Colon (tissue), 2 donors: ENCODE measurements at regions not wholly inside any gene's neighbourhood (a gene's known extent, or its start where the extent isn't known, plus 50 kb on each side); places are given as distances from the start of the nearest gene placed in this dataset.

Experiments used
- FAIRE-seq: peaks from 2 replicates; lab custom pipeline; 2012; peaks lifted over from hg19 to GRCh38; lab: Jason Lieb, UNC
- donor health status: control.
- donor health status: control.

DNA sequence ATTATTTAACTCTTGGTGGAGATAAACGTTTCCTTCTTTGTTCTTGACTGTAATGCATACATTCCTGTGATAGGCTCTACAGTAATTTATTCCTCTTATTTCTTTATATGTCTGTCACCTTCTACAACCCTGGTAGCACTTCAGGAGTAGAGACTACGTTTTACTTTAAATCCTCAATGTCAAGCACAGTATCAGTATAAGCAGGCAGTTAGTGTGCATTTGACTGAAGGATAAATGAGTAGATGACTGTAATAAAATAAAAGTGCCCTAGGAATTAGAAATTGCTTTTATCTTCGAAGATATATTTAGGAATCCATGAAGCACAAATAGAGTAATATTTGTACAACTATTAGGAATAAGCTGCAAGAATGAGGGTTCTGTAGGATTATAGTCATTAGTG is 599.6 kb upstream of the PRMT6 start:
- no peak for FAIRE-seq

DNA sequence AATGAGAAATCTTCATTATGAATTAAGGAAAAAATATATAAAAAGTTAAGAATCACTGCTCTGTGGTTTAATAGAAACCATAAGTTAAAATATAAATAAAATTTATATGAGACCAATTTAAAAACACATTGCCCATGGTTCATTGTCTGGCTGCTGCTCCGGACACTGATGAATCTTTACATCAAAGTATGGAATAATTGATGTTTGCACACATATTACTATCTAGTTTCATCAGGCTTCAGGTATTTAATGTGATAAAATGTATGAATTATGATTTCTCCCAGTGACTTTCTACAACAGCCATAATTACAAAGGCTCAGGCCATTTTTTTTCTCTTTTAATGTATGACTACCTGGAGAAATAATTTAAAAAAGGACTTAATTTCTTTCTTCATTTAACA is 599.1 kb upstream of the PRMT6 start:
- FAIRE-seq, result no peak

DNA sequence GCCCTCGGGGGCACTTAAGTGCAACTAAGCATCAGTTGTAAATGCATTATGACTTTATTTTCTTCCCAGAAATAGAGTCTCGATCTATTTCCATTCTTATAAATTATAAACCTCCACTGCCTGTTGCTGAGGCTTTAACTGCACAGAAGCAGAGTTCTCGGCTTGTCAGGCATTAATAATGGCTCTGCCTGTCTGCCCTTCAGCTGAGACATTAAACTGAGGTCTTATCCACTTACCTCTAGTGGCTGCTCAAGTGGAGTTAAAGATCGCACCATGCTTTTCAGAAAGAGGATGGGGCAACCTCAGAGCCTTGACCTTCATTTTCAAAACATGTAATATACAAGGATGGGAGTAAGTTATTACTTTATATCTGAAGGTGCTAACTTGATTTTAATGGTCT is 597.6 kb upstream of the PRMT6 start:
- FAIRE-seq, result no peak

DNA sequence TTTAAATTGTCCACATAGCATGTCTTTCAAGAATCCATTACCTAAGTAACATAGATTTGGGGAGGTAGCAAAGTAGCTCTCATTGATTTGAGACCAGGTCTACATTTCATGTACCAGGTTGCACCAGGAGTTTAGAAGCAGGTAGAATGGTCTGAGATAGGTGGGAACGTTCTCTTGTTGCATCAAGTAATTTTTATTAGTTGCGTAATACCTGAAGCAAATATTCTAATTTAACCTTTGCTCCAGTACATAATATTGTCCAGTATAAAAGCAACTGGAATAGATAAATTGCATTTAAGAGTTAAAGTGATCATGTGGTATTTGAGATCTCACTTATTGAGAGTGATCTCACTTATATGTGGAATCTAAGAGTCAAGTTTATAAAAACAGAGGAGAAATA is 597.1 kb upstream of the PRMT6 start:
- no peak for FAIRE-seq

DNA sequence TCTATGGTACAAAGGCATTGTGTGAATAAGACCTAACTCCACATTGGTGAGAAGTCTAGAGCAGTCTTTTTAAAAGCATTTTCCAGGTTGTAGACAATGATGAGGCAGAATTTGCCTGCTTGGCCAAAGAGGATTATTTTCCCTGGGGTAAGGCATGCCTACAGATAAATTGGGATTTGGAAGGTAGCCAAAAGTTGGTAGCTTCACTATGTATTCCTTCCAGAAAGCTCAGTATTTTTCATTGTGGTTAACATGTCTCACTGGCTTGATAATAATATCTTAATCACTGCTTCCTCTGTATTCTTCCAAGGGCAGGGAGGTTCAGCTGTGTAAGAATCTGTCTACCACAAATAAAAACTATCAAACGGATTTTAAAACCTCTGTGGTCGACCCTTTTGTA is 590.8 kb upstream of the PRMT6 start:
- FAIRE-seq, result no peak

DNA sequence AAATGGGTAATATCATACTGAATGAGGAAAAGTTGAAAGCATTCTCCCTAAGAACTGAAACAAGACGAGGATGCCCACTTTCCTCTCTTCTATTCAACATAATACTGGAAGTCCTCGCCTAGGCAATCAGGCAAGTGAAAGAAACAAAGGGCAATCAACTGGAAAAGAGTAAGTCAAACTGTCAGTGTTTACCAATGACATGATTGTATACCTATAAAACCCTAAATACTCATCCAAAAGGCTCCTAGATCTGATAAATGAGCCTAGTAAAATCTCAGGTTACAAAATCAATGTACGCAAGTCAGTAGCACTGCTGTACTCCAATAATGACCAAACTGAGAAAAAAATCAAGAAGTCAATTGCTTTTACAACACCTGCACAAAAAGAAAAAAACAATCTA is 575.8 kb upstream of the PRMT6 start:
- no peak for FAIRE-seq

DNA sequence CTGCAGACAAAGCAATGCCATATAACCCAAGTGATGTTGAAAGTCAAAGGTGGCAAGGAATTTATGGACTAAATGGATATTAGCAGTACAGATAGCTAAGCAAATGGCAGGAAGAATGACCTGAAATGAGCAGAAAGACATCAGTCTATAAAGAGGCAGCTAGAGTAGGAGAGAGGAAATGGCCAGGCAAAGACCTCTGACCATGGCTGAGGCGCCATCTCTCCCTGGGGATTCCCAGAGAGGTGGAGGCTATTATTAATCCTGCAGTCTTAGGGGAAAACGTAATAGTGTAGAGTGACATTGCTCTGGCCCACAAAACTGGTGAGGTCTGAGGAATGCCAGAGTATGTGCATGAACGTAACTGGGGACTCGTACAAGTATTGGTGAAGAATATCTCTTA is 563.6 kb upstream of the PRMT6 start:
- FAIRE-seq, result no peak

DNA sequence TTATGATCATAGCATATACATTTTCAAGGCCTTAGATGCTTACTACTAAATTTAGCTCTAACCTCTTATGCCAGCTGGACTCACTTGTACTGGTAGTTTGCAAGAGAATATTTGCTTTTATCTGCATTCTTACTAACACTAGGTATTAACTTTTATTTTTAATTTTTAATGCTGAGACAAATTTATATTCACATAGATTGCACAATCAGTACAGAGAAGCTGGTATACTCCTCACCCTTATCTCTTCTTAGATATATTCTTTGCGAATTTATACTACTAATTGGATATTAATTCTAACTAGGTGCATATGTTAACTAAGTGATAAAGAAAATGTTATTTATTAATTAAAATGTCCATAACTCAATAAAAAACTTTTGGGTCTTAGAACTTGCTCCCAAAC is 561.8 kb upstream of the PRMT6 start:
- no peak for FAIRE-seq

DNA sequence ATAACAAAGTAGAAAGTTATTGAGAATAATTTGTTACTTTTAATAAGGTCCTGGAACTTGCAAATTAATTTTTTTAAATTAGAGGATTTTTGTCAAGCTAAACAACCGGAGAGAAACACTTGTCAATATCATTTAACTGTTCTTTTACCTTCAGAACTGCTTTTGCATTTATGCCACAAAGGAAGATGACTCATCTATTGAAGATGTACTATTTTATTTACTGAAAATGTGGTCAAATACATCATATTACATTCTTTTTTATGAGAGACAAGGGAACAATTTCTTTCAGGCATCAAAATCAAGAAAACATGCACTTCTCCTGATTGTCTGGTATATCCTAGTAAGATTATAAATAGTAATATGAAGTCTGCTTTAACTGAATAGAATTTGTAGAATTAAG is 558.2 kb upstream of the PRMT6 start:
- no peak for FAIRE-seq

DNA sequence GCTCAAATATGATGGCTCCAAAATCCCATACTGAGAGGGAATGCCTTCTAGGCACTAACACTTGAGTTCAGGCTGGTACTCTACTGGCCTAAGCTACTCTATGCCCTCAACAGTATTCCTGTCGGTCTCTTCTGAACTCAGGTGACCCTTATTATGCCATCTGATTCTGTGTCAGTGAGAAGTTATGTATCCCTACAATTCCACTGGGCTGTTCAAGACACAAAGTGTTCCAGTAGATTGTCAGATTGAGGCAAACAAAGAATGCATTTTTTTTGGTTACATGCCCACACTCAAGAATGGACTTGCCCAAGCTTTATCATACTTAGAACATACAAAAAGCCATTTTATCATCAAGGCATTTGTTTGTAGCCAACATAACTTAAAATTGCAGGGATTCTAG is 553.8 kb upstream of the PRMT6 start:
- FAIRE-seq, result no peak

DNA sequence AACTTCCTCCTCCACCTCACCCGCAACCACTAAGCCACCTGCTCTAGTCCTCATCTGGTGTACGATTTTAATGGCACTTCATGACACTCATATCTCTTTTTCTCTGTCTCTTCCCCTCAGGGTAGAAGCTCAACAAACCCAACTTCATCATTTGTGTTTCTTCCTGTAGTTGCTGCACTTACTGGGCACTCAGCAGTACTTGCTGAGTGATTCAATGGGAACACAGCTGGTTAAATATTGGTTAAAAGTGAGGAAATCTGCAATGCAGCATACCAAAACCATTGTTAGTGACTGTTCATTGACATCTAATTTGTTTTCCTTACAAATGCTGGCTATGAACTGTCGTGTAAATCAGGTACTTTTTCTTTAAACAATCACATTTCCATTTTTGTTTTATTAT is 541.1 kb upstream of the PRMT6 start:
- FAIRE-seq, result no peak

DNA sequence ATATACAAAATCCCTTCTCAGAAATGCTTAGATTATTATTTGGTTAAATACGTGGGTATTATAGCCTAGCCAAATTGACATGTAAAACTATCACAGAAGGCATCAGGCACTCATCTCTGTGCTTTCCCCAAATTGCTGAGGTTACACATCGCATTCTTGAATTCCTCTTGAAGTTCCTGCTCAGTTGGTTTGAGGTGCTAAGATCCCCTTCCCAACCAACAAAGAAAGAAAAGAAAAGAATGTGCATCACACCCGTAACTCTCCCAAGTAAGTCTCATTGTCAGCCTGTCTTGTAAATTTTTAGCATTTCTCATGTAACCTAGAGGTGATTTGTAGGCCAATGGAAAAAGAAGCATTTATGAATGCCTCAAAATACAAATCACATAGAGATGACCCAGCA is 539.2 kb upstream of the PRMT6 start:
- no peak for FAIRE-seq

DNA sequence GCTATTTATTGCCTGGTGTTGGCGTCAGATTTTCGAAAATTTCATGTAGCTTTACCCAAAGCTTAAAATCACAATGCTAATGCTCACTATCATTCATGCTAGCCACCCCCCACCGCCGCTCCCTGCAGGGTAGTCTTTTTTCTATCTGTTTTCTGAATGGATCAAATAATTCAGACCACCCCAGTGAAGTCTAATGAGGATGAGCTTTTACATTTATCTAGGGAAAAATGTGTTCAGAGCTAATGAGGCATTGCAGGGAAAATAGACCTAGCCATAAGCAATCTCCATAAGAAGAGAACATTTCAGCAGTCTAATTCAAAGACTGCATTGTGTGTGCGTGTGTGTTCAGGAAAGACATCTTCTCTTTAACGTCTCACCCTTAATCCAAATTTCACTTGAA is 533.0 kb upstream of the PRMT6 start:
- no peak for FAIRE-seq

DNA sequence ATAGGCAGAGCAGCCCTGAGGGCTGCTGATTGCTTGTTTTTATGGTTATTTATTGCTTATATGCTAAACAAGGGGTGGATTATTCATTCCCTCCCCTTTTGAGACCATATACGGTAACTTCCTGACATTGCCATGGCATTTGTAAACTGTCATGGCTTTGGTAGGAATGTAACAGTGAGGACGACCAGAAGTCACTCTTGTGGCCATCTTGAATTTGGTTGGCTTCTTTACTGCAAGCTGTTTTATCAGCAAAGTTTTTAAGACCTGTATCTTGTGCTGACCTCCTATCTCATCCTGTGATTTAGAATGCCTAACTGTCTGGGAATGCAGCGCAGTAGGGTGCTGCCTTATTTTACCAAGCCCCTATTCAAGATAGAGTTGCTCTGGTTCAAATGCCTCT is 531.8 kb upstream of the PRMT6 start:
- no peak for FAIRE-seq

DNA sequence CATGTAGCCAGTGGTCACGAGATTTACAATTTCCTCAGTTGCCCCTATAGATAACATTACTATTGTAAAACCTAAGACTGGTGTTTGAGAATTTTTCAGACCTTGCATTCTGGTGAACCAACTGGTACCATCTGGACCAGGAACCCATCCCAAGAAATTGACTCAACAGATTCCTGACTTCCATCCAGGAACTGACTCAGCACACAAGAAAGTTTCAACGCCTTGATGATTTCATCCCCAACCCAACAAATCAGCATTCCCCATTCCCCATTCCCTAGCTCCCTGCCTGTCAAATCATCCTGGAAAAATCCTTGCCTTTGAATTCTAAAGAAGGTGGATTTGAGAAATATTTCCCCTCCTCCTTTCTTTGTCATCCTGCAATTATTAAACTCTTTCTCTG is 529.8 kb upstream of the PRMT6 start:
- FAIRE-seq, result no peak

DNA sequence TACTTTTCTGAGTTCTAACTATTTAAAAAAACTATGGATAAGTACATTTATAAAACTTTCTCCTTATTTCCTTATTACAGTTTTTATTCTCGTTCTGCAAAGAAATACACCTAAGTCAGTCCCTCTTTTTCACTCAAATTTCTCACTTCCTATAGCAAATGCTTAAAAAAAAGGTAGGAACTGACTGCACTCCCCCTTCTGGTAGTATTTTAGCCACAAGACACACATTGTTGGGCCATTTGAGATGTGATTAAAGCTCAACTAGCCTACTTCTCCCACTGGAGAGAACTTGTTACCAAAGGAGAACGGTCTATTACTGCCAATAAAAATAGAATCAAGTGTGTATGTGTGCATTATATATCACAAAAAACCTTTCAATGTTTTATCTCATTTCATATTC is 521.9 kb upstream of the PRMT6 start:
- FAIRE-seq, result no peak

DNA sequence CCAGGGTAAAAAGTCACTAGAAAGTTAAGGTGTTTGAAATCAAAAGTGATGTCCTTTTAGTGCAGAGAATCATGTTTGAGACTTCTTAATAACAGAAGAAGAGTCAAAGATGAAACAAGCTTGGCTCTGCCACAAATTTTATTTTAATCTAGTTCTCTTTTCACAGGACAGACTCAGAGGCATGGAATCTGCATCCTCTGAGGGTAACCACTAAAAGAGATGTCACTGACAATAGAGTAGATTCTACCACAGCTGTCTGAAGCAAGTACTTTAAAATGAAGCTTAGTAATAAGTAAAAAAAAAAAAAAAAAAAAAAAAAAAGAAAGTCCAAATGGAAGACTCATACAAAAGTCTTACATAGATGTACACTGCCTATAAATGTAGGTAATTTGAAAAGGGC is 519.7 kb upstream of the PRMT6 start:
- FAIRE-seq, result no peak

DNA sequence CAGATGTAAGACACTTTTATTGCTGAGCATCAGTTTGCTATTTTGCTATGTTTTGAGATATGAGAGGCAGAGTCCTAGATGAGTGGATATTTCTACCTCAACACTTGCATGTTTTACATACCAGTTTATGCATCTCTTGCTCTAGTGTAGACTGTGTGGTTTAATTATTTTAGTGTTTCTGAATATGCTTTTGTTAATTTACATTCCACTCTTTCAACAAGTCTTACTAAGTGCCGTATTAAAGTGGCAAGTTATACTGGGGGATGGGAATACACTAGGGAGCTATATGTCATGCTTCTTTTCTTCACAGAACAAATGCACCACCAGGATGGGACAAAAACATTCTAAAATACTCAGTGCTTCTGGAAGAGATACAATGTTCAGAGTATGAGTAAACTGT is 507.7 kb upstream of the PRMT6 start:
- no peak for FAIRE-seq

DNA sequence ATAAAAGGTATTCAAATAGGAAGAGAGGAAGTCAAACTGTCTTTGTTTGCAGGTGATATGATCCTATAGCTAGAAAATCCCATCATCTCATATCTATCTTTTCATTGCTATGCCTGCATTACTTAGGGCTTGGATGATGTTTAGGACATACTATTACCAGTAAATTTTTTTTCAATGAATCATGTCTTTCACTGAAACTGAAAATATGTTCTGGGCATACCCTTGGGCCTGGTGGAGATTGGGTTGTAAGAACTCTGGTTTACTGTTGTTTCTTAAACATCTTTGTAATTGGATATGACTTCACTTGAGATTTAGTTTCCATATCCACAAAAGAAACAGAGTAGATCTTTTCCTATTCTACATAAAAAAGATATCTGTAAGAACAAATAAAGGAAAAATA is 502.2 kb upstream of the PRMT6 start:
- no peak for FAIRE-seq

DNA sequence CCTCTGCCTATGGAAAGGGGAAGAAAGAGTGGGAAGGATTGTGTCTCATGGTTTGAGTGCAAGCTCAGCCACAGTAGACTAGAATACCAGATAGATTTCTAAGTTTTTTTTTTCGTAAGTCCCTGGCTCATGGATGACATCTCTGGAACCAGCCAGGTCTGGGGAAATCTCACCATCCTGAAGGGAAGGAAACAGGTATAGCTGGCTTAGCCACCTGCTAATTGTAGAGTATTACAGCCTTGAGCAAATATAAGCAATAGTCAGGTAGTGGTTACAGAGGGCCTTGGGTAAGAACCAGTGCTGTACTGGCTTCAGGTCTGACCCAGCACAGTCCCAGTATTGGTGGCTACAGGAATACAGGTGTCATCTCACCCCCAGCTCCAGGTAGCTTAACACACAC is 500.9 kb upstream of the PRMT6 start:
- no peak for FAIRE-seq

DNA sequence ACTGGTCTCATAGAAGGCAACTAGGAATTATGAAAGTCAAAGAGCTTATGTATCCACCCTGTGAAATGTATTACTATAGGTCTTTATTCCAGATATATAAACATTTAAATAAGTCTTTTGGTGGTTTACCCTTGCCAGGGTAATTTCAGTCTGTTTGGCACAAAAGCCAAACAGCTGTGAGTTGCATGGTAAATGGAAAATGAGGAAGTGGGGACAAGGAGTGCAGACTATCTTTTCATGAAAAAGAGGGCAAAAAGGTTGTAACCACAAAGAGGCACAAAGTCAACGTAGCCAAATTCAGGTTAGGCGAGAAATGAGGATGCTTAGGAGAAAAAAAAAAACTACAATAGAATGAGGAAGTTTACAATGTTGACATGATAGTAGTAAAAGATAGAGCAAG is 492.3 kb upstream of the PRMT6 start:
- no peak for FAIRE-seq

DNA sequence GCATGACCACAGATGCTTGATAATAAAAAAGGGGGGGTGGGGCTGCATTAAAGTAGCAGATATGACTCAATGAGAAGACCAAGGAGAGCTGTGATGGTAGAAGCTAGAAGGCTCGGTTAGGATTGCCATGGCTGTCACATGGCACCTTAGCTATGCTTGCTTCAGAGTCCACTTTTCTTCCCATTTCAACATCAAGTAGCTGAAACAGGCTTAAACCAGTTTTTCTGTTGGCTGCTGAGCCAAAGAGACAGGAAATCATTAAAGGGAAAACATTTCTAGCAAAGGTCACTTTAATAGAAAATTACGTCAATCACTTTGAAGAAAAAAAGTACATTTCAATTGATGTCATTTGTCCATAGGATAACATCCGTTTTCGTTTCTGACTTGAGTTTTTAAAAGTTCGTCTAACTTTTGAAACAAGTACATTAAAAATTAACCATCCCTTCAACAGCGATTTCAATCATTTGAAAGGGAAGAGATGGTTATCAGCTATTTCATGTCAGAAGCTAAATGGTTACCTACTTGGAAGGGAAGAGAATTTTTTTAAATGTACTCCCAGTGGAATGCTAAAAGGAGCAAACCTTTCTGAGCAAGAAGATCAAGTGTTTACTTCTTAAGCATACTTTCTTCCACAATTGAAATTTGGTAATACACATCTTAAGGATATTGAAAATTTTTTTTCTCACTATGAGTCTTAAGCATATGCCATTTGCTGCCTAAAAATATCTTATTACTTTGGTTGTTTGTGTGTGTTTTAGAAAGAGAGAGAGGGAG is 488.1 kb upstream of the PRMT6 start:
- no peak for FAIRE-seq

DNA sequence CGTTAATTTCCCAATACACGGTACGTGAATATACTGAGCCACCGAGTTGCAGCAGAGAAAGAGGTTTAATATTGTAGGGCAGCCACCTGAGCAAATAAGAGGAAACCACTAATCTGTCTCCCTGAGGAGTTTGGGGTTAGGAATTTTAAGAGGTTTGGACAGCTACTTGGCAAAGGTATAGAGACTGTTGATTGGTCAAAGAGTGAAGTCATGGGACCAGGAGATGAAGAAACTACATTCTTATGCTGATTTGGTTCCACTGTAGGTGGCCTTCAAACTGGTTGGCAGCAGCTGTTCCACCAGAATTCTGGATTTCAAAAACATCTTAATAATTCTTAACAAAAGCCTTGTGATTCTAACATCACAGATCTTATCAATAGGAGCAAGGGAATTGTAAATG is 485.4 kb upstream of the PRMT6 start:
- FAIRE-seq, result no peak

DNA sequence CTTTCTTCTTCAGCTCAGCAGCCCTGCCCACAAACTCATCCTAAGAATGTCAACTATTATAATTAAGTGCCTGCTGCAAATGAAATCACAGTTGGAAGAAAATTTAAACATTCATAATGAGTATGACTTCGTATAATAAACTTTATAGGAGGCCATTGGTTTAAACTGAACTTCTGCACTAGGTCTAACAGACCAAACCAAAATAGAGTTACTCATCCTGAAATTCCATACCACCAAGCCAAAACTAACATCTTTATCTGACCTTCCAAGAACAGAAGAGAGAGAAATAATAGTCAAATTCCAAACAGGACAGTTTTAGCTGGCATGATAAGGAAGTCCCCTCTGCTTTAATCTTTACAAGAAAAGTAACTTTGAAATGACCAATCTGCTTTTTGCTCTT is 472.4 kb upstream of the PRMT6 start:
- no peak for FAIRE-seq

DNA sequence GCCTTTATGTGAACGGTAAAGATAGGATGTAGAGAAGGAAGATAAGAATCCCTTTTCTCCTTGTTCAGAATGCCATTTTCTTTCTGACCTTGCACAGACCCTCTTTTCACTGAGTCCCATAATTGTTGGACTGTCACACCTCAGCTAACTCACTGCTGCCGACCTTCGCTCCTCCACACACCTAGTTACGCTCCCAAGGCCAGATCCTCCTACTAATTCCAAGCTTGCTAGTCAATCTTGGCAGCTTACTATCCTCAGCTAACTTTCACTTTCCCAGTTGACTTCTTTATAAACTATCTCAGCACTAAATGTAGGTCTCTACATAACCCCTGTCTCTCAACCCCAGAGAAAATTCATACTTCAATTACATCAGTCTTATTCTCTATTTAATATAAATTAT is 471.8 kb upstream of the PRMT6 start:
- no peak for FAIRE-seq
